WI38 (cell line): ENCODE measurements at regions not wholly inside any gene's neighbourhood (a gene's known extent, or its start where the extent isn't known, plus 50 kb on each side); places are given as distances from the start of the nearest gene placed in this dataset.

ENCODE experiments used
- H3K4me3 ChIP-seq: 2 replicates; pipeline ENCODE4 v1.5.1; 2011; ENCODE audit warnings: low read depth, mild to moderate bottlenecking, control low read depth, low read length
- TF ChIP-seq, protein P1 (sequence below): IDR thresholded peaks from 2 replicates; pipeline ENCODE4 v1.5.1; 2012; ENCODE audit warnings: low read depth, mild to moderate bottlenecking, control low read depth, low read length

DNA sequence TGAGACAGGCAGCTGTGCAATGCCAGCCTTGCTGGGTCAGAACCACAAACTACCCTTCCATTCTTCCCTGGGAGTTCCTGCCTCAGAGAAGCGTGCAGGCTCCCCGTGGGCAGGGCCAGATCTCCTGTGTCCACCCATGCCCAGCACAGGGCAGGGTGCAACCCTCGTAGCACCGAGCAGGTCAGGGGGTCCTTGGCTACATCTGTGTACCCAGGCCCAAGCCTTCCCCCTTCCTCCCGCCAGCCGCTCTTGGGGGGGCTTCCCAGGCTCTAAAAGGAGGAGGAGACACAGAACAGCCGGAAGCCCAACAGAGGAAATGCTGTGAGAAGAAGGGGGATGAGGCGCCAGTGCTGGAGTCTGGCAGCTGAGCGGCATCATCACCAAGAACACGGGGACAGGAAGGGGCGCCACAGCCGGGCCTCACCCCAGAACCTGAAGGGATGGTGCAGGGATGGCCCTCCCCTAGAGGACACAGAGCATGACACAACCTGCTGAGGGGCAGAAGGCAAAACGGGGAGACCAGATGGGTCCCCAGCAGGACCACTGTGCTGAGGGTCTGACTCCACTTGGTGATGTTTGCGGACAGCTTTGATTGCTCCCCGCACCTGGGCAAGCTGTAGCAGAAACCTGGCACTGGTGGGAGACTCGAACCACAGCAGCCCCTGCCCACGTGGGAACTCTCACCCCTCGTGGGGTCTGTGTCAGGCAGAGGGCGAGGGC, 233.2 kb downstream of the NPHP4 start:
- TF ChIP-seq, protein P1, sequence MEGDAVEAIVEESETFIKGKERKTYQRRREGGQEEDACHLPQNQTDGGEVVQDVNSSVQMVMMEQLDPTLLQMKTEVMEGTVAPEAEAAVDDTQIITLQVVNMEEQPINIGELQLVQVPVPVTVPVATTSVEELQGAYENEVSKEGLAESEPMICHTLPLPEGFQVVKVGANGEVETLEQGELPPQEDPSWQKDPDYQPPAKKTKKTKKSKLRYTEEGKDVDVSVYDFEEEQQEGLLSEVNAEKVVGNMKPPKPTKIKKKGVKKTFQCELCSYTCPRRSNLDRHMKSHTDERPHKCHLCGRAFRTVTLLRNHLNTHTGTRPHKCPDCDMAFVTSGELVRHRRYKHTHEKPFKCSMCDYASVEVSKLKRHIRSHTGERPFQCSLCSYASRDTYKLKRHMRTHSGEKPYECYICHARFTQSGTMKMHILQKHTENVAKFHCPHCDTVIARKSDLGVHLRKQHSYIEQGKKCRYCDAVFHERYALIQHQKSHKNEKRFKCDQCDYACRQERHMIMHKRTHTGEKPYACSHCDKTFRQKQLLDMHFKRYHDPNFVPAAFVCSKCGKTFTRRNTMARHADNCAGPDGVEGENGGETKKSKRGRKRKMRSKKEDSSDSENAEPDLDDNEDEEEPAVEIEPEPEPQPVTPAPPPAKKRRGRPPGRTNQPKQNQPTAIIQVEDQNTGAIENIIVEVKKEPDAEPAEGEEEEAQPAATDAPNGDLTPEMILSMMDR: no peak
- no peak overlapping the region for H3K4me3 ChIP-seq

DNA sequence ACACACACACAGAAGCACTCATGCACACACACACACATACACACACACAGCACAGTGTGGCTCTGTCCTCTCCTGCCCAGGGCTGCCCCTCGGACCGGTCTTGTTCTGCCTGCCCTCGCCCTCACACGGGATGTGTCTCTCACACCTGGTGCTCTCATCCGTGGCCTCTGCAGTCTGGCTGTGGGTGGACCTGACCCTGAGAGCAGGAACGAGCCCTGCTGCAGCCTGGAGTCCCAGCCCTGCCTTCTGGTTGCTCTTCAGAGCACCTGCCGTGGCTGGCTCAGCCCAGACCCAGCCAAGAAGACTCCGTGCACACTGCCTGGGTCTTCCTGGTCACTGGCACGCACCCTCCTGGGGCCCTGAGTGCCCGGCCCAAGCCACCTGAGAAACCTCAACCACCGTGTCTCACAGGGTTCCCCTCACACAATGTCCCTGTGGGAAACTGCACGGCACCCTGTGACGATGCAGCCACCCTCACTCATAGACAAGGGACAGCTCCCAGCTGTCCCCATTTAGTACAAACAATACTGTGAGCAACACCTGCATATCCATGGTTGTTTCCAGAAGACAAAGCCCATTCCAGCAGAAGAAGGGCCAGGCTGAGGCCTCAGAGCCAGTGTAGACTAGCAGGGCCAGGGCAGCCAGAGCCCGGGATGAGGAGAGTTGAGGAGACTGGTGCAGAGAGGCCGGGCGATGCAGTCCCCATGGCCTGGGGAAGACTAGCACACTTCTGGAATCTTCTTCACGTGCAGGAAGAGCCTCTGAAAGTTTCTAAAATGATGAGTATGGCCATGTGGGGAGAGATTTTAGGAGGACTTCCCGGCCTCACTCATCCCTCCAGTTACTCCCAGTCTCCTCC, 234.0 kb downstream of the NPHP4 start:
- TF ChIP-seq, protein P1: no peak
- no peak overlapping the region for H3K4me3 ChIP-seq

DNA sequence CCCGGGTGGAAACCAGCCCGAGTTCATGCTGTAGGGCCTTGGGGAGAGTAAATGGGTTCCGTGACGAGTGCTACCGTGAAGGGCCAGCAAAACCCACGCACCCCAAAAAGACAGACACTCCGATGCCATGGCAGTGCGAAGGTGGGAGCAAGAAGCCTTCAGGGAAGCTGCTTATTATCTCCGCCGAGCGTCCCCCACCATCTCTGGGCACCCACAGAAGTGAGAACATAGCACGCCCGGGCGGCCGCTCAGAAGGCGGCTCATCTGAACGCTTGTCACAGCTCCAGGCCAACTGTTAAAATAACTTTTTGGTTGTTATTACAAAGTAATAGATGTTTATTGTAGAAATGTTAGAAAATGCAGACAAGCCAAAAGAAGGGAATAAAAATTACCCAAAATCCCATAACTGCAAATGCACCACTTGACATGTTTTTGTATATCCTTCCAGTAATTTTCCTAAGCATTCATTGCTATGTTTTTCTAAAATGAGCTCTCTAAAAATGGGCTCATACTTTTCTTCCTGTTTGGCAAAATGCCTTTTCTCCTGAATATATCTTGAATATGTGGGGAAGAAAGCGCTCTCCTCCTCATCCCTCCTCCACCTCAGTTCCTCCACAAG, 234.9 kb downstream of the NPHP4 start:
- TF ChIP-seq, protein P1: no peak
- H3K4me3 ChIP-seq: no peak overlapping the region

DNA sequence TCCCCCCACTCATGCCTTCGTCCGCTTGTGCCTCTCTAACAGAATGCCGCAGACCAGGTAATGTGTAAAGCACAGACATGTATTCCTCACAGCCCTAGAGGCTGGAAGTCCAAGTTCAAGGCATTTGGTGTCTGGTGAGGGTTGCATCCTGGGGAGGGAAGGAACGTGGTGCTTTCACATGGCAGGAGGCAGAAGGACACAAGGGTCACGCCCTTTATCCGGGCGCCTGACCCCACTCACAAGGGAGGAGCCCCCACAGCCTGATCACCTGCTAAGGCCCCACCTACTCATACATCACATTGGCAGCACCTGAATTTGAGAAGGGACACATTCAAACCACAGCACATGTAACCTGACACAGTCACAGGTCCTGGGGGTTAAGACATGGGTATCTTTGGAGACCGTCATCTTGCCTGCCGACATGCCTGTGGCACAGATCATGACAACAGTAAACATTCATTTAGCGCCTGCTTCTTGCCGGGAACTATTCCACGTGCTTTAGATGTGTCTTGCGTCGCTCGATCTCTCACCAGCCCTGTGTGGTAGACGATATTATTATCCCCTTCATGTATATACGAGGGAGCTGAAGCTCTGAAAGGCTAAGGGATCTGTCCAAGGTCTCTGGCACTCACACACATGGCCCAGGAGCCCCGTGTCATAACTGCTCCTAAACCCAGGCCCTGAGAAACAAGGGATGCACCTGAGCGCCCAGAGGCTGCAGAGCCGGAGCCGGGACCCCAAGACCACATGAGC, 235.6 kb downstream of the NPHP4 start:
- no peak overlapping the region for H3K4me3 ChIP-seq
- TF ChIP-seq, protein P1: no peak

DNA sequence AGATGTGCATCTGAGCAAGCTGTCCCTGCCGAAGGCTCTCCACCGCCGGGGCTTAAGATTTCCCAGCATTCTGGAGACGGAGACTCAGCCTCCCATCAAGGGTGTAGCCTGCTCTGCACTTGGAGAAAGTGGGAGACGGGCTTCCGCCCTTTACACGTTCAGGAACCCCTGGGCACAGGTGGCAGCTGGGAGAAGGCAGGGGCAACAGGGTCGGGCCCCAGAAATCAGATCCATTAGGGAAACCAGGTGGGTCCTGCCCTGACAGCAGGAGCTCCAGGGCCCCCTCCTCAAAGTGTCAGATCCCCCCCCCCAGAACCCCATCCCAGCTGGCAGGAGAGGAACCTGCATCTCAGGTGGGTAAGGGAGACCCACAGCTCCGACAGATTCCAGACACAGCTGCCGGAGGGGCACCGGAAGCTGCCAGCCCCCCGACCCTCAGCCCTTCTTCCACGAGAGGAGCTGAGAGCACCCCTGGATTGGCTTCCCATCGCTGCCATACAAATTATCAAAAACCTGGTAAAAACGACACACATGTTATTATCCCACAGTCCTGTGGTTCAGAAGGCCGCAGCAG, 236.6 kb downstream of the NPHP4 start:
- no peak overlapping the region for H3K4me3 ChIP-seq
- TF ChIP-seq, protein P1: no peak

DNA sequence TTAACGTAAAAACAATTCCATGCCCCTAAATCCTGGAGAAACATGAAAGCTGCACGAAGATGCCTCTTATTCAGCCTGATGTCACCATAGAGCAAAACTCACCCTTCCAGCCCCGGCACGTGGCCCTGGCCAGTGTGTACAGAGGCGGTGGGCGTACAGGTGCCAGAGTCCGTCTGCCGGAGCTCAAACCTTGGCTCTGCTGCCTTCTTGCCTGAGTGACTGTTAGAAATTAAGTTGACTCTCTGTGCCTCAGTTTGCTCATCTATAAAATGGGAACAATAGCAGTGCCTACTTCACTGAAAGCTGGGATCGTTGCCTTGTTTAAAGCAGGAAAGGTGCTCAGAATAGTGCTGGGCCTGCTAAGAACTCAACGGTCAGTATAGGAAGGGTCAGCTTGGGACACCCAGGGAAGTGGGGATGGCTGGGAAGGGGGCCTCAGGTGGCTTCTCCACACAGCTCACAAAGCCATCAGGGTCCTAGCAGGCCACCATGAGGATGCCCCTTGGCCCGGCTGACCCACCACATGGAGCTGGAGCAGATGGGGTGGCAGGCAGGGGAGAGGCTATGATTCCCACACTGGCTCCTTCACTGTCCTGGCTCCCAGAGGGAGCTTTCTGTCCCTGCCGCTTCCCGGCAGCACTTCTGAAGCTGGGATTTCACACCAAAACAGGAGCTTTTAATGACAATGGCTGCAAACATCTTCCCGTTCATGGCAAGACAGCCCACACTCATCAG, 237.2 kb downstream of the NPHP4 start:
- TF ChIP-seq, protein P1: no peak

More for the DNA sequence above, 237.2 kb downstream of the NPHP4 start:
- H3K4me3 ChIP-seq: no peak overlapping the region
